Endodermal cell (in vitro differentiated cells): ENCODE measurements at regions not wholly inside any gene's neighbourhood (a gene's known extent, or its start where the extent isn't known, plus 50 kb on each side); places are given as distances from the start of the nearest gene placed in this dataset.

ENCODE experiments used
- DNase-seq: peaks from one replicate; pipeline ENCODE4 v3.0.0-alpha.2; 2017
- H3K27ac ChIP-seq: 2 replicates; pipeline ENCODE4 v1.5.1; 2013; ENCODE audit warnings: mild to moderate bottlenecking, low read depth, low read length, moderate library complexity
- H3K27me3 ChIP-seq: 2 replicates; pipeline ENCODE4 v1.6.1; 2013; ENCODE audit warnings: mild to moderate bottlenecking, low read length, moderate library complexity; ENCODE audit not compliant: insufficient read depth, control insufficient read depth, poor library complexity, severe bottlenecking
- H3K36me3 ChIP-seq: 2 replicates; pipeline ENCODE4 v1.7.0; 2013; ENCODE audit warnings: mild to moderate bottlenecking, low read length, moderate library complexity; ENCODE audit not compliant: control insufficient read depth, insufficient read depth
- H3K4me1 ChIP-seq: one replicate; pipeline ENCODE4 v1.7.0; 2013; ENCODE audit warnings: low read length; ENCODE audit not compliant: control insufficient read depth, insufficient read depth
- H3K4me3 ChIP-seq: 2 replicates; pipeline ENCODE4 v1.5.1; 2013; ENCODE audit warnings: mild to moderate bottlenecking, low read length, moderate library complexity
- H3K9ac ChIP-seq: 2 replicates; pipeline ENCODE4 v1.6.1; 2013; ENCODE audit warnings: mild to moderate bottlenecking, low read length, moderate library complexity; ENCODE audit not compliant: poor library complexity, severe bottlenecking; ENCODE audit errors: extremely low read depth
- H3K9me3 ChIP-seq: 2 replicates; pipeline ENCODE4 v1.6.1; 2013; ENCODE audit warnings: mild to moderate bottlenecking, low read length, moderate library complexity; ENCODE audit not compliant: control insufficient read depth
- H3K27ac Mint-ChIP-seq: 2 replicates; pipeline ENCODE4 v1.8.0; 2020; ENCODE audit warnings: mixed read lengths
- H3K27me3 Mint-ChIP-seq: 2 replicates; pipeline ENCODE4 v1.8.0; 2021; ENCODE audit warnings: mild to moderate bottlenecking, mixed read lengths; ENCODE audit not compliant: insufficient read depth
- H3K36me3 Mint-ChIP-seq: 2 replicates; pipeline ENCODE4 v1.8.0; 2020; ENCODE audit warnings: low read depth, mixed read lengths
- H3K4me1 Mint-ChIP-seq: 2 replicates; pipeline ENCODE4 v1.8.0; 2020; ENCODE audit warnings: mixed read lengths
- H3K4me3 Mint-ChIP-seq: 2 replicates; pipeline ENCODE4 v1.8.0; 2020; ENCODE audit warnings: mild to moderate bottlenecking, moderate library complexity, mixed read lengths
- H3K9me3 Mint-ChIP-seq: 2 replicates; pipeline ENCODE4 v1.8.0; 2020; ENCODE audit warnings: mild to moderate bottlenecking, mixed read lengths
- WGBS, 2 experiments: methylation state at CpG; one replicate each; pipeline versions ENCODE4 v1.1.5 to v1.1.7; 2013; ENCODE audit warnings: missing lambda C conversion rate in 2 of 2, mixed read lengths in 1 of 2; ENCODE audit not compliant: insufficient coverage in 1 of 2, insufficient read length in 1 of 2; 5-methylcytosine and 5-hydroxymethylcytosine counted together
- TF ChIP-seq, protein P1 (sequence below): fragments of 200-600 bp; sonication (generic); conservative IDR thresholded peaks from 2 replicates; pipeline ENCODE4 v1.5.0; 2021; ENCODE audit warnings: antibody characterized with exemption, mild to moderate bottlenecking

DNA sequence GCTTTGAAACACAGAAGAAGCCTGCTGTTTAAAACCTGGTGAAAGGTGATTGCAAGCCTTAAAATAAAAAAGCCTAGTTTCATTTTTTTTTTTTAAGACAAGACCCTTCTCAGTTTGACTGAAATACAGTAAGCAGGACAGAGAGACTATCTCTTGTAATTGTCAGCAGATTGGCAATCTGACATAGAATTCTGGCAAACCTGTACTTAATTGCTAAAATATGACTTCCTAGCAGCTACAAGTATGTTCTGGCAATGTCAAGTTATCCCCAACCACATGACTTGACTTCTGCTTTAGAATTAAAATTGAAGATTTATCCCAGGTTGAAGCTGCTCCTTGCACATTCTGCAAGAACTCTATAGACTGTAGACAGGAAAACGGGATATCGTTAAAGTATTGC, 232.8 kb upstream of the NR2F2 start:
- Mint-ChIP-seq H3K4me1 (peaks cover 11% of the 10 kb centered on the region), H3K9me3 (no peaks in the 10 kb centered on the region), H3K27ac (no peak overlapping the region), H3K4me3 (no peak overlapping the region), H3K27me3 (peaks cover 67% of the 10 kb centered on the region), H3K36me3 (no peaks in the 10 kb centered on the region)
- no peaks in the 10 kb centered on the region for H3K9me3 ChIP-seq
- TF ChIP-seq, protein P1, sequence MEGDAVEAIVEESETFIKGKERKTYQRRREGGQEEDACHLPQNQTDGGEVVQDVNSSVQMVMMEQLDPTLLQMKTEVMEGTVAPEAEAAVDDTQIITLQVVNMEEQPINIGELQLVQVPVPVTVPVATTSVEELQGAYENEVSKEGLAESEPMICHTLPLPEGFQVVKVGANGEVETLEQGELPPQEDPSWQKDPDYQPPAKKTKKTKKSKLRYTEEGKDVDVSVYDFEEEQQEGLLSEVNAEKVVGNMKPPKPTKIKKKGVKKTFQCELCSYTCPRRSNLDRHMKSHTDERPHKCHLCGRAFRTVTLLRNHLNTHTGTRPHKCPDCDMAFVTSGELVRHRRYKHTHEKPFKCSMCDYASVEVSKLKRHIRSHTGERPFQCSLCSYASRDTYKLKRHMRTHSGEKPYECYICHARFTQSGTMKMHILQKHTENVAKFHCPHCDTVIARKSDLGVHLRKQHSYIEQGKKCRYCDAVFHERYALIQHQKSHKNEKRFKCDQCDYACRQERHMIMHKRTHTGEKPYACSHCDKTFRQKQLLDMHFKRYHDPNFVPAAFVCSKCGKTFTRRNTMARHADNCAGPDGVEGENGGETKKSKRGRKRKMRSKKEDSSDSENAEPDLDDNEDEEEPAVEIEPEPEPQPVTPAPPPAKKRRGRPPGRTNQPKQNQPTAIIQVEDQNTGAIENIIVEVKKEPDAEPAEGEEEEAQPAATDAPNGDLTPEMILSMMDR, result no peak
- DNase-seq, result no peak
- H3K4me3 ChIP-seq, result no peak overlapping the region
- no peak overlapping the region for H3K9ac ChIP-seq
- 97% methylated on average over 2 of the region's 2 CpGs; no CpG with 5 or more reads in 1 of the 2 experiments for WGBS, 2 experiments
- peaks cover 21% of the 10 kb centered on the region for H3K27me3 ChIP-seq
- no peak overlapping the region for H3K27ac ChIP-seq
- peaks cover 3% of the 10 kb centered on the region for H3K4me1 ChIP-seq
- H3K36me3 ChIP-seq, result no peaks in the 10 kb centered on the region

DNA sequence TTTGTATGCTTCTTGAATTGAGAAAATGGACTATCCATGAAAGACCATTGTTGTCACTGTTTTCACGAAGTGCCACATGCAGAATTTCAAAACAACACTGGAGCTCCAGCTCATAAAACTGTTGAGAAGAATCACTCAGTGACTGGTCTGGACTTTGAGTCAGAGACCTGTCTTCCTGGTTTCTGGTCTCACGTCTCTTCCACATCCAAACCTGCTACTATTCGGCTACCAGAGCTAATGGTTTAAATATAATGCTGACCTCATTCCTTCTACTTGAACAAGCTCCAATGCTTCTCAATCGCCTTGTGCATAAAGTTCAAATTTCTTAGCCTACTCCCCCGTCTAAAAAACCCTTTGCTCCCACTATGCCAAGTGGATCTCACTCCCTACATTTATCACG, 227.9 kb upstream of the NR2F2 start:
- no peaks in the 10 kb centered on the region for H3K9me3 ChIP-seq
- no peaks in the 10 kb centered on the region for H3K36me3 Mint-ChIP-seq
- peaks cover 8% of the 10 kb centered on the region for H3K4me1 Mint-ChIP-seq
- peaks cover 4% of the 10 kb centered on the region for H3K4me1 ChIP-seq
- H3K27ac ChIP-seq, result no peak overlapping the region
- H3K27me3 ChIP-seq, result peaks cover 16% of the 10 kb centered on the region
- H3K4me3 Mint-ChIP-seq, result no peak overlapping the region
- DNase-seq, result no peak
- TF ChIP-seq, protein P1, result no peak
- 70 to 76% methylated on average over 5 to 6 of the region's 6 CpGs for WGBS, 2 experiments
- H3K9ac ChIP-seq, result no peak overlapping the region
- H3K27ac Mint-ChIP-seq, result no peak overlapping the region
- H3K27me3 Mint-ChIP-seq, result peaks cover 53% of the 10 kb centered on the region
- no peaks in the 10 kb centered on the region for H3K36me3 ChIP-seq
- no peak overlapping the region for H3K4me3 ChIP-seq
- H3K9me3 Mint-ChIP-seq, result no peaks in the 10 kb centered on the region

- Mint-ChIP-seq H3K27me3 (peaks cover 48% of the 10 kb centered on the region), H3K4me1 (peaks cover 8% of the 10 kb centered on the region)
- 92 to 100% methylated on average over 1 of the region's 1 CpG for WGBS, 2 experiments
Measured at GRCh38 chr15:96106181-96106580, 224.3 kb upstream of the NR2F2 start.

More at GRCh38 chr15:96106181-96106580, 224.3 kb upstream of the NR2F2 start:
- H3K9ac ChIP-seq, result no peak overlapping the region
- no peaks in the 10 kb centered on the region for H3K36me3 Mint-ChIP-seq
- TF ChIP-seq, protein P1, result no peak
- H3K4me3 Mint-ChIP-seq, result no peak overlapping the region
- H3K4me3 ChIP-seq, result no peak overlapping the region
- DNase-seq, result no peak
- H3K9me3 Mint-ChIP-seq, result no peaks in the 10 kb centered on the region
- no peak overlapping the region for H3K27ac ChIP-seq
- H3K36me3 ChIP-seq, result no peaks in the 10 kb centered on the region
- H3K9me3 ChIP-seq, result no peaks in the 10 kb centered on the region
- peaks cover 6% of the 10 kb centered on the region for H3K27me3 ChIP-seq
- no peak overlapping the region for H3K27ac Mint-ChIP-seq
- H3K4me1 ChIP-seq, result peaks cover 4% of the 10 kb centered on the region
